GM19395 (cell line): ENCODE measurements at regions not wholly inside any gene's neighbourhood (a gene's known extent, or its start where the extent isn't known, plus 50 kb on each side); places are given as distances from the start of the nearest gene placed in this dataset.

Experiments
- ATAC-seq: cut with Tn5 transposase; IDR thresholded peaks from one replicate; pipeline ENCODE4 v1.9.1; 2021; ENCODE audit warnings: mild to moderate bottlenecking, moderate library complexity; ENCODE audit not compliant: unreplicated experiment

DNA sequence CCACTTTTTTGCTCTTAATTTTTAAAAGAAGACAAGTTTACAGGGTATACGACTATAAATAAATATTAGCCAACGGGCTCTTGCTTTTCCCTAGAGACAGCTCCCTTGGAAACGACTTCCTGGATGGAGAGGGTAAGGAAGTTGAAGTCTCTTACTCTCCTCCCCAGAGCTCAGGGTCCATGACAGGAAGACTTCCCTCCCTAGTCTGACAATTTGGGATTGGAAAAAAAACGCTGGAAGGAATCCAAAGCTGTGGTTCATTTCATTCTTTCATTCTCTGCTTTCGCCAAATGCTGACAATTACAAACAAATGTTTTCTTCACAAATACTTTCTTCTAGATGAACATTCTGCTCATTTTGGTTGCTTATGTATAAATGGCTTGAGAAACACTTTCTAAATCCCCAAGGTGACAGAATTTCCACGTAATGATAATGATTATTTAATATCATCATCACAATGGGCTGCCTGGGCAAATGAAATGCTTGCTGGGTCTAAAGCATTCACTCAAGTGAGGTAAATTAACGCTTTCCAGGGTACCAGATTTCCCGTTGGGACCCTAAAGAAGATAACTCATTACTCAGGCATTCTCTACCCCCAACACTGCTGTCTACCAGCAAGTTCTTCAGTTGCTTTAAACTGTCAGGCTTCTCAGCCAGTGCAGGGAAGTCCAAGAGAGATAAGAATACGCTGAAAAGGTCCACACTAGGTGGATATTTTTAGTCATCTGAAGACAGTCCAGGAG, 139.8 kb upstream of the SLC30A5 start:
- no peak for ATAC-seq

DNA sequence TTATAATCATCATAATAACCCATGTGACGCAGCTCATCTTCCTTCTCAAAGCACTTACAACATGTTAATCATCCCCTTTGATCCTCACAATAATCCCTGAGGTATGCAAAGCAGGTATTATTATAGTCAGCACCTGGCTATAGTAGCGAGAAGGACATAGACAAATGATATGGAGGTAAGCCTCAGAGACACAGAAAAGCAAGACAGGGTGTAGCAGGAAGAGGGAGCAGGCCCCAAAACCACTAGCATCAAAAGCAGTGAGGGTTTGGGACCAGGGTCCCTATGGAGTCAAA, 139.2 kb upstream of the SLC30A5 start:
- no peak for ATAC-seq

DNA sequence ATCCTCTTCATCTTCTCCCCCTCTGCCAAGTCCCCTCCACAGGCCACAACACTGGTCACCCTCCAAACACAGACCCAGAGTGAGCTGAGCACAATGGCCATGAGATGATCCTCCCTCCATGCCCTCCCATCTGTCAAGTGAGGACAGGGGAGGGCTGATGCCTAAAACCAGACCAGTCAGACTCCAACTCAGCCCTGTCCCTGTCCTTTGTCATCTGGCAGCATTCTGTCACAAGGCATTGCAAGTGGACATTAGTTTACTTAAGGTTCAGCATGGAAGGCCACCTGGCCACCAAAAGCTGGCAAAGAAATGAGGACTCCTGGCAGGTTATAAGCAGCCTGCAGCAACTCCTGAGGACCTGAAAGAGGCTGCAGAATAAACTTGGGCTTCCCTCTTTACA, 136.2 kb upstream of the SLC30A5 start:
- ATAC-seq, result no peak

DNA sequence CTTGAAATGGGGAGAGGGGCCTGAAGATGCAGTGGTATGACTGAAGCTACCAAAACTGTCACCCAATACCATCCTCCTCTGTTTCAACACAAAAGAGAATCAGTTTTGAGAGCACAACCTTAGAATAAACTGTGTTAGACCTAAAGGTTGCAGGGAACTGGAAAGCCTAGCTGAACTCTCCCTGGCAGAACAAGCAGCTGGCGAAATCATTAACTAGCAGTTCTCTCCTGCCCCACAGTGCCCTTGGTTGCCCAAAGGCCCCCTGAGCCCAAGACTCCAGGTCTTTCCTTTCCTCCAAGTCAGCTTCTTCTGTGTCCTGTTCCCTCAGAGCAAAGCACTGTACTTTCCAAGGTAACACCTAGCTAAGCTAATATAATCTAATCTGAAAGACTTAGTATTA, 135.4 kb upstream of the SLC30A5 start:
- ATAC-seq, result no peak

DNA sequence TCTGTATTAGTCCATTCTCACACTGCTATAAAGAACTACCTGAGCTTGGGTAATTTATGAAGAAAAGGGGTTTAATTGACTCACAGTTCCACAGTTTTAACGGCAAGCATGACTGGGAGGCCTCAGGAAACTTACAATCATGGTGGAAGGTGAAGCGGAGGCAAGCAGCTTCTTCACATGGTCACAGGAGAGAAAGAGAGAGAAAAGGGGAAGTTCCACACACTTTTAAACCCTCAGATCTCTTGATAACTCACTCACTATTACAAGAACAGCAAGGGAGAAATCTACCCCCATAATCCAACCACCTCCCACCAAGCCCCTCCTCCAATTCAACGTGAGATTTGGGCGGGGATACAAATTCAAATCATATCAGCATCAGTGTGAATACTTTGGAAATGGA, 133.4 kb upstream of the SLC30A5 start:
- no peak for ATAC-seq

- ATAC-seq, result no peak
These were observed 132.9 kb upstream of the SLC30A5 start for GRCh38 chr5:68960961-68961360.

DNA sequence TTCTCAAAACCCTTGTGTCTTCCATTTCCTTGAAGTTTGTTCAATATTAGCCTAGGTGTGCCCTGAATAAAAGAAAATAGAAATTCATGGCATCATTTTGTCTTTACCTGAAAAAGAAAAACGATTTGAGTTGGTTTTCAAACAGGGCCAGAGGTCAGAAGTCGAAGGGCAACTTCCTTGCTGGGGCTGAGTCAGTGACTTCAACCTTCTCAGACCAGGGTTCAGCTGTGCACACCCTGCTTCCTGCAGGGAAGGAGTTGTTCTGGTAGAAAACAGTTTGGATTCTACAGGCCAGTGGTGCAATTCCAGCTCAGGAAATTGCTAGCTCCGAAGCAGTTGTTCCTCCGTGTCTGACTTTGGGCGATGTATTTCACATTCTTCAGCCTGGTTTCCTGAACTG, 132.1 kb upstream of the SLC30A5 start:
- no peak for ATAC-seq

DNA sequence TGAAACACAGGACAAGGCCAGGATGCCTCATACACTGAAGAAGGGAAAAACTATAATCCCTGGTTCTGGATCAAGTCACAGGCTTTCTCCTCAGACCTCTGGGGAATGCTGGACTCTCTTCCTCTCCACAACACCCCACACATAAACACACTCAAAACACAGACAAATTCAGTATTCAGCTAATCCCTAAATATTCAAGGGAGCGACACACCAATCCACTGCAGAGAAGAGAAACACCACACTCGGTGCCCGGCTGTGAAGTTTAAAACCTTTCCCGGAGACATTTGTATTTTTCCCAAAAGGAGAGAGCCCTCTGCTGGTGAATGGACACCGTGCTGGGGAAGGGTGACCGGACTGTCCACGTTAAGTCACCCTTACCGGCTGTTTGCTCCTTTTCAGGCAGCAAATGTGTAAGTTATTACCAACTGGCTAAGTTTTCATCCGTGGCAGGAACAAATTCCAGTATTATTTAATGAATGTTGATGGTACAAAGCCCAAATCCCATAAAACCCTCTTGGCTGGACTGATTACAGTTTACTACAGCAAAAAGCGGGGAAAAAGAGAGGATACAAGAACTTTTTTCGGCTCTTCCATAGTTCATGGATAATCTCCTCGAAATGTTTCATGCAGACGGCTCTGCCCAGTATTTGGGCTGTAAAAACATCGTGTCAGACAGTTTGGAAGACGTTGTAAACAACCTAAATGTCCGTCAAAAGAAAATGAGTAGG, 130.9 kb upstream of the SLC30A5 start:
- no peak for ATAC-seq

- ATAC-seq, result no peak
These were observed 129.1 kb upstream of the SLC30A5 start for GRCh38 chr5:68964679-68965078.

DNA sequence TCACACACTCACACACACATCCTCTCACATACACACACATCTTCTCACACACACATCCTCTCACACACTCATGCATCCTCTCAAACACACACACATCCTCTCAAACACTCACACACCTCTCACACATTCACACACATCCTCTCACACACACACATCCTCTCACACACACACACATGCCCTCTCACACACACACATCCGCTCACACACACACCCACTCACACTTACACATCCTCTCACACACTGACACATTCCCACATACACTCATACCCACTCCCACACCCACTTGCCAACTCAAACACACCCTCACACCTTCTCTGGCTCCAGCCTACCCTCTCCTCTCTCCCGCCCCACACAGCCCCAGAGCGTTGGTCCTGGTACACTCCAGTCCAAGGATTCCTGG, 127.9 kb upstream of the SLC30A5 start:
- no peak for ATAC-seq

DNA sequence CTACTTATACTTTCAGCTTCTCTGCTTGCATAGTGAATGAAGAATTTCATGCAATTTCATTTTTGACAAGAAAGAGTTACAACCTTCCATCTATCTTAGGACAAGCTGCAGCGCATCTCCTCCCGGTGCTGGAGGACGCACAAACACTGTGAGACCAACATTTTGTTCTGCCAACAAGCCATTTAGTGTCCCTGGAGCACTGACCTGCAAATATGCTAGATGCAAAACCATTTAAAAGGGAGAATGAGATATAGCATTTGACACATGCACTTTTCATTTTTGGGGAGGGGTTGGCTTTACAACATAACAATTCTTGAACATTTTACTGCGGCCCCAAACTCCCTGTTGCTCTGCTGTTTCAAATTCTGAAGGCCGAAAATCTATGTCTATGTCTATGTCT, 127.2 kb upstream of the SLC30A5 start:
- no peak for ATAC-seq

- no peak for ATAC-seq
These were observed 125.4 kb upstream of the SLC30A5 start for GRCh38 chr5:68968429-68968828.

DNA sequence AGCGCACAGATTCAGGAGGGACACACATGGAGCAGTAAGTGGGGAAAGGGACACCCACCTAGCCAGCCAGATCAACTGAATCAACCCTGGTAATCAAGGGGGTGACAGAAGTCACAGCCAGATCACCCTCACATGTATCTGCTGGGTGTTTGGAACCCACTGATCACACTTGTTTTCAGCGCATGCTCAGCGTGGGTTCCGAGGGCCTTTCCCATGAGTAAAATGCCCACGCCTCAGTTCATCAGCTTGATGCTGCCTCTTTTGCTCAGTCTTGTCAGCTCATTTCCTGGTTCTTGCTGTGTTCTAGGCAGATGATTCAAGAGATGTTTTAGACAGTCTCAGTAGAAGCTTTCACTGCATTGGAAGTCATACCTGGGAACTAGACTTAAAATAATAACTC, 123.2 kb upstream of the SLC30A5 start:
- no peak for ATAC-seq

GRCh38 chr5:68973696-68974095, 120.1 kb upstream of the SLC30A5 start:
- ATAC-seq, result no peak

- no peak for ATAC-seq
These were observed 110.8 kb upstream of the SLC30A5 start for GRCh38 chr5:68983043-68983442.

GRCh38 chr5:68983959-68984358, 109.9 kb upstream of the SLC30A5 start:
- ATAC-seq, result no peak

GRCh38 chr5:68991279-68992084, 102.3 kb upstream of the SLC30A5 start:
- ATAC-seq, result no peak

GRCh38 chr5:68994645-68995044, 99.2 kb upstream of the SLC30A5 start:
- peak; percentile 90 for ATAC-seq

GRCh38 chr5:68995845-68996545, 97.8 kb upstream of the SLC30A5 start:
- no peak for ATAC-seq

GRCh38 chr5:68999181-68999580, 94.6 kb upstream of the SLC30A5 start:
- ATAC-seq, result no peak

DNA sequence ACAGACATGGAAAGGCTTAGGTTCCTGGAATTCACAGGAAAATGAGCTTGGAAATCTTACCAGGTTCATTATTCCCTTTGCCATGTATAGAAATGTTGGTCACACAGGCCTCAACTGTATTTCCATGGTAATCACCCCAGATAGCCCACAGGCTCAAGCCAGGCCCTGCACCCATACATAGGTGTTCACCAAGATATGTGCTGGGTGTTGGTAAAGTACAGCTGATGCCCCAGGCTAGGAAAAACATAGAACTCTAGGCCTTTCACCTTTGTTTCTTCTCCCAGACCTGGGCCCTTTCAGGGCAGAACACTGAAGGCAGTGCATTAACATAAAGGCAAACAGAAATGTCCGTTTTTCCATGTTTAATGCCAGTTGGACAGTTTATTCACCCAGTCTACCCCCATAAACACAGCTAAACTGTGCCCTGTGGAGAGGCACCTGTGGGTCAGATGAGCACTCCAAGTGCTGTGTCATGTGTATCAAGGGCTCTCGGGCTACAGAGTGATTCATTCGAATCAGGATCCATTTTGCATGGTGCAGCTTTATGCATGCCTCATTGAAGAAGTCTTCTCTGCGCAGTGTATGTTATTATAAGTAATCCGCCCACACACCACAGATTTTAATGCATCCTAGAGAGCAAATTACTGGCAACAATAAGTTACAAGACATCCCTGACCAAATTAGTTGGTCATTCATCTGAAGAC, 93.4 kb upstream of the SLC30A5 start:
- no peak for ATAC-seq
